HG02938 (cell line): ENCODE measurements at regions not wholly inside any gene's neighbourhood (a gene's known extent, or its start where the extent isn't known, plus 50 kb on each side); places are given as distances from the start of the nearest gene placed in this dataset.

Experiments
- ATAC-seq: cut with Tn5 transposase; IDR thresholded peaks from one replicate; pipeline ENCODE4 v1.9.1; 2021; ENCODE audit warnings: mild to moderate bottlenecking, moderate library complexity; ENCODE audit not compliant: unreplicated experiment

DNA sequence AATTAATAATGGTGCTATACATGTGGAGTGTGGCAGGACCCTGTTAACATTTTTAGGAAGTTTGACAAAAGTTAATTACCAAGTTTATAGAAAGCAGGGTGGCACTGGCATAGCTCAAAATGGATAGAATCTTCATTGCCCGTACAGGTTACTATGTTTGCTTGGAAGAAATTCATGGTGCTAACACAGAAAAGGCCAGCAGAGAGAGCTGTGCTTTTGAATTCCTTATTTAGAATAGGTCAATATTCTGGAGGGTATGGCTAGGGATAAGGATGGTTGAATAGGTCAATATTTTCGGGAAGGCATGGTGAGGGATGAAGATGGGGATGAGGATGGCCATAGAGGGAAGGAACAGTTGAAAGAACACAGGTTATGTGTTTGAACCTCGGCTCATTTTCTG is 345.1 kb downstream of the LMO4 start:
- no peak for ATAC-seq

DNA sequence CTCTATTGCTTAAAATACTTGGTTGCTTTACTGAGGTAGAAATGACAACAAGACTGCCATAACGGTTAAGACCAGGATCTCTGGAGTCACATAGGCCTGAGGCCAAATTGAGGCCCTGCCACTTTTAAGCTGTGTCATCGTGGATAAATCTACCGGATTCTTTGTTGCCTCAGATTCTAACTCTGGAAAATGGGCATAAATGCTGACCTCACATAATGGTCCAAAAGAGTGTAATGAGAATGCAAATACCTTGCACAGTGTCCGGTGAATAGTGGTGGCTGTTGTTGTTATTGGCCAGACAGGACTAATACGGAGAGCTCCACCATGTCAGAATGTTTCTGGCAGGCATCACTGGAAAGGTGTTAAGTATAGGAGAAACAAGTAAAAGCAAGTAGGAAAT is 346.1 kb downstream of the LMO4 start:
- ATAC-seq: no peak

DNA sequence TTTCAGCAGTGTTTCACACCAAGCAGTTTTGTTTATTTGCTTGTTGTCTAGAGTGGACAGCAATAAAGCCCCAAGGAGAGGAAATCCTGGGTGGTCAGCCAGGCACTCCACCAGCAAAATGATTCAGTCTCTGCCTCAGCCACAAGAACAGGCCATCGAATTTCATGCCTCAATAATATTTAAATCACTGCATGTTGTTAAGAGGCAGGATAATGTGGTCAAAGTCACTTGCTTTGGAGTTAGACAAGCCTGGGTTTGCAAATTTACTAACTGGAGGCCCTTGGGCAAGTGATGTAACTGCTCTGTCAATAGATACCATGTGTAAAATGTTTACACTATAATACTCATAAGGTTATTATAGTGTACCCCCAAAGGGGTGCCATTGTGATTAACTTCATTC is 349.6 kb downstream of the LMO4 start:
- no peak for ATAC-seq

DNA sequence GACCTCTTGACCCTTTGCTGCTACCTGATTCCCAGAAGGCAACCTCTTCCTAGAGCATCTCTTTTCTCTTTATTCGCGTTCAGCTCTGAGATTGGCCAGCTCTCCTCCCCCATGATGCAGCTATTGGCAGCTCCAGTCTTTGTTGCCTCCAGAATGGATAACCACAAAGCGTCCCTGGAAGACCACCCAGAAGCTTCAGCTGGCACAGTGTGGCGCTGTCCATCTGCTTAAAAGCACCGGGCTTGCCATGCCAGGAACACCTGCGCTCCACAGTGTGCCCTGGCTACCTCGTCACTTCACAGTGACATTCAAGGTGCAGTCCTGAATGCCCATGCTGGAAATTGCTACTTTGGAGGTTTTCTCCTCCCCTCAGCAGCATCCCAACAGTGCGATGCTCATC is 353.9 kb downstream of the LMO4 start:
- ATAC-seq: no peak

DNA sequence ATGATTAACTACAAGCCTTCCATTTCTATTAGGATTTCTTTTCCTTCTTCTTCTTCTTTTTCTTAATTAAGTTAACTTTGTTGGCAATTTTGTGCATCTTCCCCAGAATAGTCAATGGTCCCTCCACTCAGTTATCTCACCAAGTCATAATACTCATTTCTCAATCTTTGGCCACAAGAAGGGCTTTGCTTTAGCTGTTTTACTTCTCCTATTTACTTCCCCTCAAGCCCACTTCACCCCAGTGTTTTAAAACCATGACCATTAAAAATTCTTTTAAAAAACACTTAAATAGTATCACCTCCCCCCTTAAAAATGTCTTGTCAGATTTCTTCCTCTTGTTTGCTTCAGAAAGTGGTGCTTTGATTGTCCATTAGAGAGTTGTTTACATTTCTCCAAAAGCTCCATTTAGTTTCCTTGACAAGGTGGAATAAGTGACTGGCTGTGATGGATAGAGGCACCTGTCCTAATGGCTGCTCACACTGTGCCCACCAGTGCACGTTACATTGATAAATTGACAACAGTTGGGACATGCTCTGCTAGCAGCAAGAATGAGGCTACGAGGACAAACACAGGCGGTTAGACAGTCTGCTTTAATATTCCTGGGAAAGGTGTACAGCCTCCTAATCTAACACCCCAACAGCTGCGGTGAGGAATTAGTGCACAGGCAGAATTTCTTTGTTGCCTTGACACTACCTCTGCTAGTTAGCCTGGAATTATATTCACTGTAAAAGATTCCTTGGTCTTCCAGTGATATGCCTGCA is 354.7 kb downstream of the LMO4 start:
- ATAC-seq: no peak

DNA sequence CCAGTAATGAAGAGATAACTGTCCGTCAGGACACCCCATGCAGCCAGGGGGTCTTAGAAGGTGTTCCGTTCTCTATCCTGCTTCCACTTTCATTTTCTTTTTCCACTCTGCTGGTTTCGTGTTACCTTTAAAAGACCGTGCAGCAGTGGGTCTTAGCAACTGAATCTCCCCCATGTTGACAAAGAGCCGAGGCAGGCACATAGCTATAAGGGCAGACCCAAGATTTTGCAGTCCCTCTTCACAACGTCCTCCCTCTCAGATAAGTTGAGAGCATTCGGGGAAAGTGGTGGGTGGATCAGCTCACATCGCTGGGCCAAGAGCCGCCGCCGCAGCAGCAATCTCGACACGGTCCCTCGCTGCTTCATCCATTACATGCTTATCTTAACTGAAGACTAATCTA is 355.5 kb downstream of the LMO4 start:
- no peak for ATAC-seq

DNA sequence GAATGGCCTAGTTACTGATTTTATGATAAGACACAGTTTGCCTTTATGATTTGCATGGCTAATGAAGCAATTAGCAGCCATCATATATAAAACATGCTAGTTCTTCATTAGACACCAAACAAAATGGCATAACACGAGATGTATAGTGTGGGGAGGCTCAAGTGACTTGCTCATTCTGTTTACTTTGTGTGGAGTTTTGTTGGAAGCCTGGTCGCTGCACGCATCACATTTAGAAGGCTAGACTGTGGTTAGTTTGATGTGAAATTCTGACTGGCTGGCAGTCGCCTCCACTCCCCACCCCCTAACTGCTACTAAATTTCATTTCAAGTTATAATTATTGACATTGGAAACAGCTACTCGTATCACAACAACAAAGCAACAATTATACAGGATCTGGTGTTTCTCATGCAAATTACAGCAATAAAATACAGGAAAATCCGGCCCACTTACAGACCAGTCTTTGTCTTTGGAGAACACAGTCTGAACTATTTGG is 356.1 kb downstream of the LMO4 start:
- ATAC-seq: no peak

DNA sequence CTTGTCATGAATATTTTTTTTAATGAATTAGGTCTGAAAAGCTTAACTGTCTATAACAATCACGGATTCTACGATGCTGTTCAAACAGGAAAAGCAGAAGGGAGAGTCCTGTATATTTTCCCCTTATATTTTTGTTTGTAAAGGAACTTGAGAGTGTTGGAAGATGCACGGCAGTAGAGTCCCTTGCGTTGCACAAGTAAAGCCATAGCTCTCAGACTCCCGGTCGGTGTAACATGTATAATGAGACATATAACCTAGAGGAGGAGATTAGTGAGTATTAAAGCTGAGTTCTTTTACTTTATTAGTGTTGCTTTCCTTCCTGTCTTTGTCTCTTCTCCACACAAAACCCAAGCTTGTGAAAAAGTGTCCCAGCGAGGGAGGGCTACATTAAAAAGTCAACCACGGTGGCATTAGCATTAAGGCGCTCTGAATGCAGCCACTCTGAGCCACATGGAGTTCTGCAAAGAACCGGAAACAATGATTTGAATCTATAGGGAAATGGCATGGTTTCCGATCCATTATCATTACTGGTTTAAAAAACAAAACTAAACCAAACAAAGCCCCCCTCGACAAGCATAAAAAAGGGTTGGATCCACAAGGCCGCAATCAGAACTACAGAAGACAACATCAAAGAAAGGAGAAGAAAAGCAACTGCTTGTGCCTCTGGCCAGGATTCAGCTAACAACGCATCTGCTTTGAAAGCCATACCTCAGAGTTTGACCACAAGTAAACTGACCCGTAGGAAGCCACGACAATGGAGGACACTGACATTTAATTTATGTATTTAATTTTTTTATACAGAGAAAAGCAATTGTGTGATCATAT is 356.8 kb downstream of the LMO4 start:
- no peak for ATAC-seq

DNA sequence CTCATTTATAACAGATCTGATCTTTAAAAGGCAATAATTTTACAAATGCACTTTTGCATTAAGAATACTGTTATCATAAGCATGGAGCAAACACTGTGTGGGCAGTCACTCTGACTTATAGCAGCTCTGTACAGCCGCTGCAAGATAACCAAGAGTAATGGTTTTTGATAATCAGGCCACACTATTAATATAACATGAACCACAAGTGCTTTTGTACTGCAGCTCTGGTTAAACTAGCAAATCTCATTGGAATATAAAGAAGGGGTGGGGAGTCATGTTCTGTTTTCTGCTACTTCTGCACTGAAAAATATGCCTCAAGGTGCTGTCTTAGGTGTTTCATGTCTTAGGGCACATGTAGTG is 357.4 kb downstream of the LMO4 start:
- ATAC-seq: no peak

DNA sequence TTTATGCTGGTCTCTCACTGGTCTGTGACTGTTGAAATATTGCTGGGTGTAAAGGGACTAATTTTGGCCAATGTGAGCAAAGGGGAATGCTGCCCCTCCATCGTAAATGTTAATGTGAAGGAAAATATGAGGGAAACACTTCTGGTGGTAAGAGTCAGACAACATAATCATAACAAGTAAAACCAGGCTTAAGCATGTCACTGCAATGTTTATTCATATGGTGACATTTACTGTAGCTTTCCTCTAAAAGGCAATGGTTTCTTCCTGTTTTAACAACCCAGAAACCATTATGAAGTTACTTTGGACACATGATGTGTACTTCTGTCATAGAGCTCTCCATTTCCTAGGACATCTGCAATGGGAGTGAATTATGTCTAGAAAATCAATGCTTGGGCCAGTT is 358.0 kb downstream of the LMO4 start:
- no peak for ATAC-seq

DNA sequence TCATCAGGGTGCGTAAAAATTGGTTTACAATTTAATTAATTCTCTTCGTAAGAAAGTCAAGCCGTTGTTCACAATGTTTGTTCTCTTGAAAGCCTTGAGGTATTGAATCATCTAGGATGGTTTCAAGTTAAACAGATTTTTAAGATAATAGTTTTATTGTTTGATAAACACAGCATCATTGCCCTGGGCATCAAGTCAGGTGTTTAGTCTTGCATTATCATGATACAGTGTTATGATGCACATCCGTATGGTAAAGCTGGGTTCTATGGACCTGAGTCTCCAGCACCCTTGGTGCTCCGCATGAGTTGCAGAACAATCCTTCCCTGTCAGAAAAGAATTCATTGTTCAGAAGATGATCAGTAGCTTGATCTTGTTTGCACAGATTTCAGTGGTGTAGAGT is 359.5 kb downstream of the LMO4 start:
- ATAC-seq: no peak

DNA sequence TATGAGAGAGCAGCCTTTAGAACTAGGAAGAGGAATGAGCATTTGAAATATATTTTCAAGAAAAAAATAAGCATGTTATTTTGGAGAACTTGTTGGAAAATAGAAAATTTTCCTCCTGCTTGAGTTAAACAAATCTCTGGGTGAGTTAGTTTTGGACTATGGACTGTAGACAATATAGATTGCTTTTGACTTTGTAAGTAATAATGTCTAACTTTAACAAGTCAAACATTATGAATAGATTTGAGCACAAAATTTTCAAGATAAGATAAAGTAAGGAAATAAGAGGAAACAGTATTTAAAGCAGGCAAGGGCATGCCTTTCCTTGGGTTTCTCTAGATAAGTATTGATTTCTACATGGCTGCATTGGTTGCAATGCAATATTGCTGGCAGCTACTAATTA is 360.8 kb downstream of the LMO4 start:
- ATAC-seq: no peak

DNA sequence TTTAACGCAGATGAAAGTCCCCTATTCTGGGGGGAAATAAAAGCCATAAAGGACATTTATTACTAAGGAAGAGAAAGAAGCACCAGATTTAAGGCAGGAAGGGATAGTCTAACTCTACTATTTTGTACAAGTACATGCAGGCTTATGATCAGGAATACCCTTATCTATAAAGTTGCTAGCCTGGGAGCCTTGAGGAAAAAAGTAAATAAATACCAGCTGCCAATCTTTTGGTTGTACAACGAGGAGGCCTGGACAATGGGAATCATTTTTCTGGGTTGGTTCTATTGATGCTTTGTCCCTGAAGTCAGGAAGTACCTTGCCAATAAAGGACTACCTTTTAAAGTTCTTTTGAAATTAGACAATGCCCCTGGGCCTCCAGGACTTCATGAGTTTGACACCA is 367.8 kb downstream of the LMO4 start:
- ATAC-seq: no peak

DNA sequence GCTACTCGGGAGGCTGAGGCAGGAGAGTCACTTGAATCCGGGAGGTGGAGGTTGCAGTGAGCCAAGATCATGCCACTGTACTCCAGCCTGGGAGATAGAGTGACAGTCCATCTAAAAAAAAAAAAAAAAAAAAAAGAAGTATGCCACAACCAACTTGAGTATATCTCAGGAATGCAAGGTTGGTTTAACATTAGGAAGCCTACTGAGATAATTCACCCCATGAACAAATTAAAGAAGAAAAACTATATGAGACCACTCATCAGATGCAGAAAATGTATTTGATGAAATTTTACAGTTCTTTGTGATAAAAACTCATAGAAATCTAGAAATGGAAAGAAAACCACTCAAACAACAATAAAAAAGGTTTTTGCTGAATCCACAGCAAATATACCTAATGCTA is 373.8 kb downstream of the LMO4 start:
- ATAC-seq: no peak

DNA sequence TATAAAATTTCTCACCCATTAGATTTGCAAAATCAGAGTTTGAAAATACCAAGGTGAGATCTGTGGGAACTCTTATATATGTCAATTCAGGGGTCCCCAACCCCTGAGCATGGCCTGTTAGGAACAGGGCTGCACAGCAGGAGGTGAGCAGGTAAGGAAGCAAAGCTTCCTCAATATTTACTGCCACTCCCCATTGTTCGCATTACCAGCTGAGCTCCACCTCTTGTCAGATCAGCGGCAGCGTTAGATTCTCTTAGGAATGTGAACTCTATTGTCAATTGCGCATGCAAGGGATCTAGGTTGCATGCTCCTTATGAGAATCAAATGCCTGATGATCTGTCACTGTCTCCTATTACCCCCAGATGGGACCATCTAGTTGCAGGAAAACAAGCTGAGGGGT is 376.6 kb downstream of the LMO4 start:
- ATAC-seq: no peak

DNA sequence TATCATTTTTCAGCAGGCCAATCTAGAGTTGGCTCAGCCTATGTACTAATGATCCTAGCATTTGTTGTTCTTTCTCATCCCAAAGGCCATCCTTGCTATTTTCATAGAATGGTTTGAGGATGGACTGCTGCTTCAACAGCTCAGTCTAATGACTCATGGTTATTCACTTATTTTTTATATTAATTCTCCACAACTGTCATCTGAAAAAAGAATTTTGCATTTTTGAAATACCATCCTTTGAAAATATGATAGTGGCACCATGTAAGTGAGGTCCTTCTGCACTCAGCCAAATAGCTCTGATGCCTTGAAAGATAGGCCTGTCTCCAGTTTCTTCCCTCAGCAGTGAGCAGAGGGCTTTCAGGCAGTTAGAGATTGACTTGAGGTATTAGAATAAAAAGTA is 377.5 kb downstream of the LMO4 start:
- no peak for ATAC-seq

DNA sequence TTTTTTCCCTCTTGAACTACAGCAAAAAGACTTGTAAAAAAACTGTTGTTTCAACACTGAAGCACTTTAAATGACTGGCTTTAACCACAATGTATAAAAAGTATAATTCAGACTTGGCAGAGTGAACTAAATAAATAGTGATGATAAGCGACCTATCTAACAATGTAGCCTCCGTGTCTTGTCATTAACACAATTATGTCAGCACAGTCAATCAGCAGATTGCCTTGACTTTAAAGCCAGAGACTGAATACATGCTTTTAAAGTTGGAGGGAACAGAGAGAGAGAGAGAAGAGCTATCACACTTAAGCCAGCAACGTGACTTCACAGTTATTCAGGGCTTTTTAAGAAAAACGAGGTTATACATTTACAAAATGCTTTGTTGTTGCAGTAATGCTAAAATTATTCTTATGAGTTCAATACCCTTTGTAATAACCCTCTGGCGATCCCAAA is 378.1 kb downstream of the LMO4 start:
- ATAC-seq: no peak

DNA sequence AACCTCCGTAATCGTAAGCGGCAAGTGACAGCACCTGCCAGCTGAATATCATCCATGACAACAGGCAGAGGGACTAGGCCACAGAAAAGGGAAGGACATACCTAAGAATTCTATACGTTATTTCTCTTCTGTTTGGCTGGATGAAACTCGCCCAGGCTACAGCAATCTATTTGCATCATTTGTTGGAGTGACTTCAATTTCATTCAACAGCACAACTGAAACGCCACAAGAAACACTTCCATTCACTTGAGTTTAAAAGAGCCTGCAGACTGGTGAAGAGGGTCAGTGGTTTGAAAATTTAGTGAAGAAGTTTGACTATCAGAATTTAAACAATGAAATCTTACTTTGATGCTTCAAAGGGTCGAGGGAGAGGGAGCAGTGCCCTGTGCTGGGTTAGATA is 378.7 kb downstream of the LMO4 start:
- no peak for ATAC-seq

DNA sequence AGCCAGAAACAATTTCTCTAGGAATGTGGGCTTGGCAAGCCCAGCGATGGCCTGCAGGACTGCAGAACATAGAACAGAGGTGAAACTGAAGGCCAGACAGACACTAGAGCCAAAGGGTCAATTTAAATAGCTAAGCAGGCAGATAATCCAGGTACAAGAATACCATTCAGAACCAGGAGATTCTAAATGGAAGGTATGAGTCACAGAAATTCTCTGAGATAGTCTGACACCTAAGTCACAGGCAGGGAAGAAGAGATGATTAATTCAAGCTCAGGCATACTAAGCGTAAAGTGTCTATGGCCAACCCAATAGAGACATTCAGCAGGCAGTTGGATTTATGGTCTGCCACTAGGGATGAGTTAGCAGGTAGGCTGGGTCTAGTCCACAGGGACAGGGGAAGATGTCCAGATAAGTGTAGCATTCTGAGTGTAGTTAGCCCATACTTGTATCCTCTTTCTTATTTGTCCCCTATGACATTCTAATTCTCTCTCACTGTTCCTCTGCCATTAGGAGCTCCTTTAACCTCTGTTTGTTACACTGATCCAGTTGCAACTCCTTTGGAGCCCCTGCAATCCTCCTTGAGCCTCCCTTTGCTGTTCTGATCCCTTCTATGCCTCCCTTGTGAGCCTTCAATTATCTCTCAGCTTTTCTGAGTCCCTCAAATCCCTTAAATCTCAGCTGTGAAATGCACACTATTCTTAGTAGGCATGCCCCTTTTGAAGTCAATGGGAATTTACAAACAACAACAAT is 383.8 kb downstream of the LMO4 start:
- no peak for ATAC-seq

DNA sequence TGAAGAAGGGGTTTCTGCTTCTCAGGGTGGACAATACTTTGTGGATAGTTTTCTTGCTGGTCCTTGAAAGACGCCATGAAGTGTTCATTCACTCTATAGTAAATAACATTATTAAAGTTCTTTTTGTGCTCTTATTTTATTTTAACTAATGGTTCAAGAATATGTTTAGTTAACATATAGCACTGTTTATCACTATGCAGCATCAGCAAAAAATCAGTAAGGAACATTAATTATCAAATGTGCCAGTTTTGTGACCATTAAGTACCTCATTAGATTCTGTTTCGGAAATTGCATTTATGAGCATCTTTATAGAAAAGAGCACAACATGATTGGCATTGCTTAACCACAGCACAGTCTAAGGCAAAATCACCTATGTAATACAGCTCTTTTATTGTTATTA is 385.6 kb downstream of the LMO4 start:
- no peak for ATAC-seq

DNA sequence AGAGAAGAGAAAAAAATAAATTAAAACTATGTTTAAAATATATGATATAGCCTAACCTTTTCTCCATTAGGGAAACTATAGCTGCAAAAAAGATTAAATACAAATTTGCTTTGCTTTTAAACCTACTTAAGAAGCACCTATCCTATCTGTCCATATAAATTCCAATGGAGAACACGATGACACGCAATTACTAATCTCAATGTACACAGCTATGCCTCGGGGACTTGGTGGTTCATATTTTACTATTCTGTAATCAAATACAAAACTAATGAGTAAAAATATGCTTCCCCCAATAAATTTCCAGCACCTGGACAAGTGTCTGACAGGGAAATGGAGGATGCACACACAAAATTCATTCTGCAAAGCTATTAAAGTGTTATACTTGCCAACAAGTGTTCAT is 386.4 kb downstream of the LMO4 start:
- ATAC-seq: no peak

DNA sequence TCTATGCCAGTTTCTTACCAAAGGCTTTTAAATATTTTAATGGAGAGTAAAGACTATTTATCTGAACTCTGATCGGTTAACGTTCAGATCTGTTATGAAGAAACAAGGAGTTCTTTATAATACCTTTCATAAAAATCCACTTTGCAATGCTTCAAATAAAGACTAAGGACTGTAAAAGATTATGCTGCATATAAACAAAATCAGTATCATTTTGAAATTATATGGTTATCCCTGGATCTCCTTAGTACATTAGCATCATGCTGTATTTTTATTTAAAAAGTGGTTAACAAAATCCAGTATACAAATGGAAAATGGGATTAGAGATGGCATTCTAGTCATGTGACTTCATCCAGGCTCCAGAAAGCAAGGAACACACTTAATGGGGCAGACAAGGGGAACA is 386.8 kb downstream of the LMO4 start:
- ATAC-seq: no peak
